ENCODE measurements at regions not wholly inside any gene's neighbourhood (a gene's known extent, or its start where the extent isn't known, plus 50 kb on each side); places are given as distances from the start of the nearest gene placed in this dataset.

GRCh38 chr12:65656891-65657351 is 167.4 kb upstream of the HMGA2 start (continued):
- TF ChIP-seq ZNF281 (CRISPR knock-in tag; IDR thresholded peaks at IDR 0.05) (no peak), ATF2 (CRISPR knock-in tag; IDR thresholded peaks at IDR 0.05; ENCODE audit: borderline replicate concordance, low read depth) (no peak), SOX15 (CRISPR knock-in tag; IDR thresholded peaks at IDR 0.05) (no peak), MXD4 (CRISPR knock-in tag; IDR thresholded peaks at IDR 0.05; ENCODE audit: borderline replicate concordance) (no peak), NFE2L1 (CRISPR knock-in tag; IDR thresholded peaks at IDR 0.05) (no peak), ARID4B (CRISPR knock-in tag; IDR thresholded peaks at IDR 0.05; ENCODE audit: borderline replicate concordance) (no peak), CDX4 (CRISPR knock-in tag; IDR thresholded peaks at IDR 0.05; ENCODE audit: borderline replicate concordance) (no peak), JUN (CRISPR knock-in tag; IDR thresholded peaks at IDR 0.05) (no peak), ZNF671 (CRISPR knock-in tag; IDR thresholded peaks at IDR 0.05) (no peak), E2F4 (CRISPR knock-in tag; IDR thresholded peaks at IDR 0.05; ENCODE audit: borderline replicate concordance, low read depth) (no peak)

- no peak for ATAC-seq
- TF ChIP-seq EMX1 (CRISPR knock-in tag; IDR thresholded peaks at IDR 0.05) (no peak), E2F1 (CRISPR knock-in tag; IDR thresholded peaks at IDR 0.05) (no peak), ZNF532 (CRISPR knock-in tag; IDR thresholded peaks at IDR 0.05; ENCODE audit: borderline replicate concordance) (no peak)
- H3K4me1 Mint-ChIP-seq: peaks cover 37% of the 10 kb centered on the region
- no peaks in the 10 kb centered on the region for H3K36me3 Mint-ChIP-seq
- H3K27me3 Mint-ChIP-seq (ENCODE audit: low read depth): peaks cover 5% of the 10 kb centered on the region
- no peak overlapping the region for H3K4me3 Mint-ChIP-seq
- H3K27ac Mint-ChIP-seq: no peak overlapping the region
- CTCF ChIA-PET: no interaction called here
- no peaks in the 10 kb centered on the region for H3K9me3 Mint-ChIP-seq
- POLR2A ChIA-PET: no interaction called here
- no peak for DNase-seq (ENCODE audit: low spot score)
These were observed 166.6 kb upstream of the HMGA2 start for GRCh38 chr12:65657635-65658034.
